ENCODE measurements at regions not wholly inside any gene's neighbourhood (a gene's known extent, or its start where the extent isn't known, plus 50 kb on each side); places are given as distances from the start of the nearest gene placed in this dataset.

DNA sequence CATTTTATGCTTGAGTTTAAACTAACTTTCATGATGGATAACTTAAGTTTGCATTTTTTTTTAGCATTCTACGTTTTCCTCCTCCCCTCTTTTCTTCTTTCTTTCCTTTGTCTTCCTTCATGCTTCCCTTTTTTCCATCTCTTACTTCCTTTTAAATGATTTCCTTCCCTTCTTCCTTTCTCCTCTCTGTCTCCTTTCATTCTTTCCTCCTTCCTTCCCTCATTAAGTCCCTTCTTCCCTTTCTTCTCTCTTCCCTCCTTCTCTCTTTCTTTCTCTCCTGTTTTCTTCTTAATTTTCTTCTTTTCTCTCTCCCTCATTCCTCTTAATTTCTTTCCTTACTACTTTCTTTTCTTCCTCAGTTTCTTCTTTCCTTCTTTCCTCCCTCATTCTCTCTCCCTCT is 376.0 kb downstream of the LRIG3 start:
- no peak for TF ChIP-seq CTCF (IDR thresholded peaks at IDR 0.05; ENCODE audit: borderline replicate concordance, extremely low read depth, low read length, poor library complexity, severe bottlenecking)
- no peak for TF ChIP-seq EZH2 (IDR thresholded peaks at IDR 0.05; ENCODE audit: borderline replicate concordance, low read depth, low read length, severe bottlenecking)
